GM19035 (cell line): ENCODE measurements at regions not wholly inside any gene's neighbourhood (a gene's known extent, or its start where the extent isn't known, plus 50 kb on each side); places are given as distances from the start of the nearest gene placed in this dataset.
"Not testable (repeated sequence)": the region's sequence is repeated elsewhere in the genome, so short reads cannot be mapped to it uniquely, and the experiment has no call there.

Source experiments
- ATAC-seq: cut with Tn5 transposase; IDR thresholded peaks from one replicate; pipeline ENCODE4 v1.9.1; 2021; ENCODE audit not compliant: unreplicated experiment

- ATAC-seq, result no peak
Observed at GRCh38 chr2:144670738-144671137, 150.8 kb upstream of the ZEB2 start.

GRCh38 chr2:144670080-144670479 is 150.2 kb upstream of the ZEB2 start:
- no peak for ATAC-seq

- no peak for ATAC-seq
Observed at GRCh38 chr2:144669196-144669987, 149.5 kb upstream of the ZEB2 start.

- no peak for ATAC-seq
Observed at GRCh38 chr2:144668493-144669110, 148.7 kb upstream of the ZEB2 start.

GRCh38 chr2:144666032-144666431 is 146.1 kb upstream of the ZEB2 start:
- ATAC-seq, result no peak

- no peak for ATAC-seq
Observed at GRCh38 chr2:144663207-144663606, 143.3 kb upstream of the ZEB2 start.

GRCh38 chr2:144660518-144661316 is 140.8 kb upstream of the ZEB2 start:
- no peak for ATAC-seq

GRCh38 chr2:144659731-144660275 is 139.9 kb upstream of the ZEB2 start:
- ATAC-seq, result no peak

- no peak for ATAC-seq
Observed at GRCh38 chr2:144654523-144654922, 134.6 kb upstream of the ZEB2 start.

- no peak for ATAC-seq
Observed at GRCh38 chr2:144650907-144651306, 131.0 kb upstream of the ZEB2 start.

GRCh38 chr2:144648837-144649465 is 129.0 kb upstream of the ZEB2 start:
- no peak for ATAC-seq

GRCh38 chr2:144645083-144645778 is 125.3 kb upstream of the ZEB2 start:
- ATAC-seq, result no peak

GRCh38 chr2:144644549-144644948 is 124.6 kb upstream of the ZEB2 start:
- ATAC-seq, result no peak

GRCh38 chr2:144643537-144644336 is 123.8 kb upstream of the ZEB2 start:
- no peak for ATAC-seq

GRCh38 chr2:144642856-144643255 is 122.9 kb upstream of the ZEB2 start:
- no peak for ATAC-seq

- no peak for ATAC-seq
Observed at GRCh38 chr2:144642131-144642530, 122.2 kb upstream of the ZEB2 start.

GRCh38 chr2:144638250-144638649 is 118.3 kb upstream of the ZEB2 start:
- ATAC-seq, result not testable (repeated sequence)

- ATAC-seq, result not testable (repeated sequence)
Observed at GRCh38 chr2:144636860-144637259, 116.9 kb upstream of the ZEB2 start.

- ATAC-seq, result no peak
Observed at GRCh38 chr2:144632809-144633208, 112.9 kb upstream of the ZEB2 start.

GRCh38 chr2:144631636-144632035 is 111.7 kb upstream of the ZEB2 start:
- no peak for ATAC-seq
